OCI-LY7 (cell line): ENCODE measurements at regions not wholly inside any gene's neighbourhood (a gene's known extent, or its start where the extent isn't known, plus 50 kb on each side); places are given as distances from the start of the nearest gene placed in this dataset.

Experiments used
- BruUV-seq: library from RNA; stranded (reverse); fragments of 400-500 nt; replicated peaks from 2 replicates; lab custom pipeline; 2021; lab: Mats Ljungman, UMichigan
- CTCF ChIA-PET: fragments of 300-600 bp; sonication (Branson Sonifier 250); formaldehyde crosslinking; loops from one replicate; lab custom pipeline; 2022; ENCODE audit warnings: antibody characterized with exemption; ENCODE audit not compliant: unreplicated experiment; lab: Charles Lee
- POLR2A ChIA-PET: fragments of 300-600 bp; sonication (Branson Sonifier 250); formaldehyde crosslinking; loops from one replicate; lab custom pipeline; 2022; ENCODE audit warnings: antibody characterized with exemption; lab: Charles Lee
- DNase-seq: peaks from one replicate; pipeline ENCODE4 v3.0.0-alpha.2; 2015; ENCODE audit warnings: low spot score
- H2AFZ ChIP-seq: fragments of 200-600 bp; sonication (generic), shearing (Covaris generic); 2 replicates; pipeline ENCODE4 v1.6.1; 2014; ENCODE audit warnings: mild to moderate bottlenecking, antibody characterized with exemption, low read length, moderate library complexity
- H3K27ac ChIP-seq: fragments of 200-600 bp; sonication (generic); 2 replicates; pipeline ENCODE4 v1.5.1; 2014; ENCODE audit warnings: mixed run types, low read depth, mild to moderate bottlenecking, moderate library complexity, low read length, inconsistent platforms; ENCODE audit not compliant: poor library complexity, severe bottlenecking
- H3K36me3 ChIP-seq: fragments of 200-600 bp; sonication (generic); 2 replicates; pipeline ENCODE4 v1.6.1; 2014; ENCODE audit warnings: mild to moderate bottlenecking, antibody characterized with exemption, low read length, moderate library complexity, mixed read lengths; ENCODE audit not compliant: insufficient read depth
- H3K4me1 ChIP-seq: fragments of 200-600 bp; sonication (generic); 2 replicates; pipeline ENCODE4 v1.5.1; 2014; ENCODE audit warnings: mild to moderate bottlenecking, low read length; ENCODE audit not compliant: insufficient read depth, poor library complexity, severe bottlenecking
- H3K4me2 ChIP-seq: fragments of 200-600 bp; sonication (generic); 2 replicates; pipeline ENCODE4 v1.6.1; 2014; ENCODE audit warnings: mild to moderate bottlenecking, low read length
- H3K4me3 ChIP-seq: fragments of 200-600 bp; sonication (generic); 2 replicates; pipeline ENCODE4 v1.5.1; 2014; ENCODE audit warnings: mild to moderate bottlenecking, low read depth, low read length; ENCODE audit not compliant: poor library complexity, severe bottlenecking
- H3K79me2 ChIP-seq: fragments of 200-600 bp; sonication (generic); 2 replicates; pipeline ENCODE4 v1.6.1; 2016; ENCODE audit warnings: low read depth, mild to moderate bottlenecking, low read length, moderate library complexity, mixed read lengths; ENCODE audit not compliant: insufficient read depth
- H3K9me2 ChIP-seq: fragments of 200-600 bp; sonication (generic); 2 replicates; pipeline ENCODE4 v1.6.1; 2016; ENCODE audit warnings: mild to moderate bottlenecking, low read length, mixed read lengths; ENCODE audit not compliant: insufficient read depth
- H3K9me3 ChIP-seq: fragments of 200-600 bp; sonication (generic); 2 replicates; pipeline ENCODE4 v1.6.1; 2014; ENCODE audit warnings: mild to moderate bottlenecking, mixed run types, low read length, mixed read lengths
- H4K20me1 ChIP-seq: fragments of 200-600 bp; sonication (generic); 2 replicates; pipeline ENCODE4 v1.6.1; 2014; ENCODE audit warnings: mild to moderate bottlenecking, antibody characterized with exemption, low read length, moderate library complexity, mixed read lengths; ENCODE audit not compliant: insufficient read depth
- EZH2phosphoT487 ChIP-seq: fragments of 200-600 bp; sonication (generic); IDR thresholded peaks from 2 replicates; pipeline ENCODE4 v1.6.1; 2018; ENCODE audit warnings: low read depth, borderline replicate concordance, mild to moderate bottlenecking, mixed run types, antibody characterized with exemption, low read length, moderate library complexity, mixed read lengths
- intact Hi-C: fragments of 100-400 bp; cut with micrococcal nuclease; formaldehyde crosslinking; loops from one replicate; pipeline ENCODE4 v1.10.0; 2022; ENCODE audit not compliant: unreplicated experiment
- TF ChIP-seq, protein P1 (sequence below): fragments of 200-600 bp; sonication (generic); conservative IDR thresholded peaks from 2 replicates; pipeline ENCODE4 v1.5.1; 2014; ENCODE audit warnings: mild to moderate bottlenecking, antibody characterized with exemption, low read length, moderate library complexity, mixed read lengths

DNA sequence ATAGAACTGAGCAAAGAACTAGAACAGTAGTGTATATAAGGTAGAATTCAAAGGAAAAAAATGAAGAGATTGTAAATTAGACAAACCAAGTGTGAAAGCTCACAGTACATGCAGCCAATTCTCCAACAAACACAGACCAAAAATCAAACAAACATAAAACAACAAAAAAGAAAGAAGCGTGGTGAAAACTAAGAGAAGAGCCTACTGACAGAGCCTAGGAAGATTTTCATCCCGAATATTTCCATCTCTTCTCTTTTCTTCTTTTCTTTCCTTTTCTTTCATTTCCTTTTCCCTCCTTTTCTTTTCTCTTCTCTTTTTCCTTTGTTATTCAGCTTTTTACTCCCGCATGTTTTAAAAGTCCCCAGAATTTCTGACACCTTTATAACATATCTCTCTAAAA is 1103.6 kb downstream of the CDH8 start:
- H4K20me1 ChIP-seq: no peaks in the 10 kb centered on the region
- H2AFZ ChIP-seq: no peak overlapping the region
- ChIA-PET CTCF (no interaction called here), POLR2A (no interaction called here)
- no peak for DNase-seq
- H3K4me3 ChIP-seq: no peak overlapping the region
- no peaks in the 10 kb centered on the region for H3K9me3 ChIP-seq
- no peaks in the 10 kb centered on the region for H3K36me3 ChIP-seq
- no peaks in the 10 kb centered on the region for H3K79me2 ChIP-seq
- no TSS peak for BruUV-seq
- H3K4me2 ChIP-seq: no peak overlapping the region
- no peaks in the 10 kb centered on the region for H3K4me1 ChIP-seq
- intact Hi-C loops: no loop called here
- no peaks in the 10 kb centered on the region for H3K9me2 ChIP-seq
- no peak overlapping the region for H3K27ac ChIP-seq
- TF ChIP-seq EZH2phosphoT487: no peak
- TF ChIP-seq, protein P1, sequence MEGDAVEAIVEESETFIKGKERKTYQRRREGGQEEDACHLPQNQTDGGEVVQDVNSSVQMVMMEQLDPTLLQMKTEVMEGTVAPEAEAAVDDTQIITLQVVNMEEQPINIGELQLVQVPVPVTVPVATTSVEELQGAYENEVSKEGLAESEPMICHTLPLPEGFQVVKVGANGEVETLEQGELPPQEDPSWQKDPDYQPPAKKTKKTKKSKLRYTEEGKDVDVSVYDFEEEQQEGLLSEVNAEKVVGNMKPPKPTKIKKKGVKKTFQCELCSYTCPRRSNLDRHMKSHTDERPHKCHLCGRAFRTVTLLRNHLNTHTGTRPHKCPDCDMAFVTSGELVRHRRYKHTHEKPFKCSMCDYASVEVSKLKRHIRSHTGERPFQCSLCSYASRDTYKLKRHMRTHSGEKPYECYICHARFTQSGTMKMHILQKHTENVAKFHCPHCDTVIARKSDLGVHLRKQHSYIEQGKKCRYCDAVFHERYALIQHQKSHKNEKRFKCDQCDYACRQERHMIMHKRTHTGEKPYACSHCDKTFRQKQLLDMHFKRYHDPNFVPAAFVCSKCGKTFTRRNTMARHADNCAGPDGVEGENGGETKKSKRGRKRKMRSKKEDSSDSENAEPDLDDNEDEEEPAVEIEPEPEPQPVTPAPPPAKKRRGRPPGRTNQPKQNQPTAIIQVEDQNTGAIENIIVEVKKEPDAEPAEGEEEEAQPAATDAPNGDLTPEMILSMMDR: no peak

DNA sequence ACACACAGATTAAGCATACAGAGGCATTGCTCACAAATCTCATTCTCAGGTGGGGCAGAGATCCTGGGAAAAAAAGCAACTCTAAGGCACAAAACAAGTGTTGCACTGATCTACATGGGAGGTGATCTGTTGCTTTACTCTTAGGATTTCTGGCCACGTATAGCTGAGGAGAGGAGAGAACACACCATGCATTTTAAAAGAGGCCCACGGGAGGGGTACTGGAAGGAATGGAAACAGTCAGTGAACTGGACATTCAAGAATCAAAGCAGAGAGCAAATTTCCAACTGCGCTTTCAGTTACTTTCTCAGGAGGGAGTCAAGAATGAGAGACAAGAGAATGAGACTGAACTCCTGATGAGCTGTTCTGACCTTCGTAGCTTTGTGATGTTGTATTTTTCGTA is 1105.9 kb downstream of the CDH8 start:
- Histone ChIP-seq H3K4me1 (no peaks in the 10 kb centered on the region), H3K9me2 (no peaks in the 10 kb centered on the region), H2AFZ (no peak overlapping the region), H3K36me3 (no peaks in the 10 kb centered on the region), H3K4me3 (no peak overlapping the region), H3K27ac (no peak overlapping the region), H3K79me2 (no peaks in the 10 kb centered on the region), H4K20me1 (no peaks in the 10 kb centered on the region), H3K9me3 (no peaks in the 10 kb centered on the region), H3K4me2 (no peak overlapping the region)
- TF ChIP-seq, protein P1: no peak
- DNase-seq: no peak
- no TSS peak for BruUV-seq
- ChIA-PET POLR2A (interaction anchor here (0.6 to 0.7 kb wide), 3 partner anchors 118 to 1461 kb away, joined by 3 to 4 read pairs (median 4); no protein-coding TSS in a partner anchor), CTCF (no interaction called here)
- intact Hi-C loops: no loop called here

DNA sequence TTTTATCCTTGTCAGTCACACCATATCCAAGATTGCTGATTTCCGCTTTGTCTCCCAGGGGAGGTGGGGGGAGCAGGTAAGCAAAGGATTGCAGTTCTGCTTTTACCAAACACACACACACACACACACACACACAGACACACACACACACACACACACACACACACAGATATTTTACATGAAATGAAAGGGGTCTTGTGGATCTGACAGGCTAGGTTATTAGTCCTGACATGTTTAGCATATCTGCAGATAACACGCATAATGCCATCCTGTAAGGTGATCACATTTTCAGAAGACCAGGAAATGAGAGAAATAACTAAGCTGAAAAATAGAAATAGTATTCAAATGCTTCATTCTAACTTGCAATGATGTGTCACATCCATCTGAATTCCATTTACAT is 1113.3 kb downstream of the CDH8 start:
- no peak overlapping the region for H3K27ac ChIP-seq
- TF ChIP-seq, protein P1: no peak
- no peak for TF ChIP-seq EZH2phosphoT487
- no peaks in the 10 kb centered on the region for H3K79me2 ChIP-seq
- H3K4me2 ChIP-seq: no peak overlapping the region
- intact Hi-C loops: no loop called here
- H3K9me2 ChIP-seq: no peaks in the 10 kb centered on the region
- no peaks in the 10 kb centered on the region for H3K4me1 ChIP-seq
- H3K4me3 ChIP-seq: no peak overlapping the region
- H2AFZ ChIP-seq: no peak overlapping the region
- POLR2A ChIA-PET: no interaction called here
- no peaks in the 10 kb centered on the region for H3K36me3 ChIP-seq
- BruUV-seq: no TSS peak
- no peaks in the 10 kb centered on the region for H3K9me3 ChIP-seq
- no peak for DNase-seq
- CTCF ChIA-PET: no interaction called here
- no peaks in the 10 kb centered on the region for H4K20me1 ChIP-seq
